Activated naive CD8-positive, alpha-beta T cell treated with anti-CD3 and anti-CD28 coated beads, Interleukin-2, amount 50 U/mL, for 24 hours (primary cell): ENCODE measurements at regions not wholly inside any gene's neighbourhood (a gene's known extent, or its start where the extent isn't known, plus 50 kb on each side); places are given as distances from the start of the nearest gene placed in this dataset.
"Not testable (repeated sequence)": the region's sequence is repeated elsewhere in the genome, so short reads cannot be mapped to it uniquely, and the experiment has no call there.

ENCODE experiments used
- ATAC-seq: fragments of 150-1000 bp; cut with Tn5 transposase; one replicate; pipeline ENCODE4 v1.10.0; 2021
- DNase-seq: peaks from one replicate; pipeline ENCODE4 v3.0.0; 2021
- H3K27ac Mint-ChIP-seq: one replicate; pipeline ENCODE4 v1.8.0; 2021; ENCODE audit warnings: mild to moderate bottlenecking, mixed read lengths
- H3K27me3 Mint-ChIP-seq: one replicate; pipeline ENCODE4 v1.8.0; 2021; ENCODE audit warnings: mixed read lengths
- H3K36me3 Mint-ChIP-seq: one replicate; pipeline ENCODE4 v1.8.0; 2021; ENCODE audit warnings: low read depth, mixed read lengths
- H3K4me1 Mint-ChIP-seq: one replicate; pipeline ENCODE4 v1.8.0; 2021; ENCODE audit warnings: mixed read lengths
- H3K4me3 Mint-ChIP-seq: one replicate; pipeline ENCODE4 v1.8.0; 2021; ENCODE audit warnings: mild to moderate bottlenecking, moderate library complexity, mixed read lengths
- H3K9me3 Mint-ChIP-seq: one replicate; pipeline ENCODE4 v1.8.0; 2021; ENCODE audit warnings: mixed read lengths

- H3K4me1 Mint-ChIP-seq, result no peaks in the 10 kb centered on the region
- no peaks in the 10 kb centered on the region for H3K9me3 Mint-ChIP-seq
- H3K27me3 Mint-ChIP-seq, result peaks cover 2% of the 10 kb centered on the region
- DNase-seq (no peak), ATAC-seq (no peak)
- H3K36me3 Mint-ChIP-seq, result no peaks in the 10 kb centered on the region
- H3K4me3 Mint-ChIP-seq, result no peak overlapping the region
- no peak overlapping the region for H3K27ac Mint-ChIP-seq
These were observed 158.8 kb upstream of the GRB10 start for GRCh38 chr7:50941525-50941924.

- no peaks in the 10 kb centered on the region for H3K4me1 Mint-ChIP-seq
- no peak overlapping the region for H3K27ac Mint-ChIP-seq
- peaks cover 2% of the 10 kb centered on the region for H3K27me3 Mint-ChIP-seq
- H3K4me3 Mint-ChIP-seq, result no peak overlapping the region
- peaks cover 7% of the 10 kb centered on the region for H3K9me3 Mint-ChIP-seq
- DNase-seq (no peak), ATAC-seq (no peak)
- peaks cover 2% of the 10 kb centered on the region for H3K36me3 Mint-ChIP-seq
These were observed 157.9 kb upstream of the GRB10 start for GRCh38 chr7:50940621-50941020.

- Mint-ChIP-seq H3K4me1 (no peaks in the 10 kb centered on the region), H3K27ac (no peak overlapping the region), H3K4me3 (no peak overlapping the region), H3K36me3 (peaks cover 2% of the 10 kb centered on the region), H3K27me3 (peaks cover 5% of the 10 kb centered on the region), H3K9me3 (peaks cover 14% of the 10 kb centered on the region)
- DNase-seq (no peak), ATAC-seq (no peak)
These were observed 156.3 kb upstream of the GRB10 start for GRCh38 chr7:50939021-50939420.

- no peak overlapping the region for H3K4me3 Mint-ChIP-seq
- H3K4me1 Mint-ChIP-seq, result no peaks in the 10 kb centered on the region
- H3K9me3 Mint-ChIP-seq, result peaks cover 14% of the 10 kb centered on the region
- H3K36me3 Mint-ChIP-seq, result peaks cover 2% of the 10 kb centered on the region
- H3K27me3 Mint-ChIP-seq, result peaks cover 7% of the 10 kb centered on the region
- no peak for DNase-seq
- no peak for ATAC-seq
- H3K27ac Mint-ChIP-seq, result no peak overlapping the region
These were observed 155.0 kb upstream of the GRB10 start for GRCh38 chr7:50937727-50938126.

- DNase-seq (no peak), ATAC-seq (no peak)
- Mint-ChIP-seq H3K4me1 (no peaks in the 10 kb centered on the region), H3K36me3 (no peaks in the 10 kb centered on the region), H3K27me3 (no peaks in the 10 kb centered on the region), H3K27ac (no peak overlapping the region), H3K9me3 (no peaks in the 10 kb centered on the region), H3K4me3 (no peak overlapping the region)
These were observed 143.4 kb upstream of the GRB10 start for GRCh38 chr7:50926049-50926448.

GRCh38 chr7:50923476-50923875 lies 140.8 kb upstream of the GRB10 start:
- Mint-ChIP-seq H3K36me3 (no peaks in the 10 kb centered on the region), H3K27me3 (no peaks in the 10 kb centered on the region), H3K4me3 (no peak overlapping the region), H3K4me1 (no peaks in the 10 kb centered on the region), H3K9me3 (no peaks in the 10 kb centered on the region), H3K27ac (no peak overlapping the region)
- DNase-seq (no peak), ATAC-seq (no peak)

GRCh38 chr7:50921114-50921813 lies 138.6 kb upstream of the GRB10 start:
- Mint-ChIP-seq H3K27me3 (peaks cover 2% of the 10 kb centered on the region), H3K9me3 (no peaks in the 10 kb centered on the region)

GRCh38 chr7:50920031-50920635 lies 137.4 kb upstream of the GRB10 start:
- Mint-ChIP-seq H3K4me3 (no peak overlapping the region), H3K4me1 (no peaks in the 10 kb centered on the region), H3K36me3 (no peaks in the 10 kb centered on the region), H3K27me3 (peaks cover 2% of the 10 kb centered on the region), H3K9me3 (no peaks in the 10 kb centered on the region), H3K27ac (no peak overlapping the region)
- ATAC-seq (no peak), DNase-seq (no peak)

More at GRCh38 chr7:50921114-50921813, 138.6 kb upstream of the GRB10 start:
- H3K4me1 Mint-ChIP-seq, result no peaks in the 10 kb centered on the region
- ATAC-seq (no peak), DNase-seq (no peak)
- no peaks in the 10 kb centered on the region for H3K36me3 Mint-ChIP-seq
- no peak overlapping the region for H3K27ac Mint-ChIP-seq
- no peak overlapping the region for H3K4me3 Mint-ChIP-seq

GRCh38 chr7:50915621-50916020 lies 132.9 kb upstream of the GRB10 start:
- H3K27me3 Mint-ChIP-seq, result peaks cover 4% of the 10 kb centered on the region
- no peaks in the 10 kb centered on the region for H3K36me3 Mint-ChIP-seq
- ATAC-seq, result no peak
- H3K4me1 Mint-ChIP-seq, result no peaks in the 10 kb centered on the region
- no peak overlapping the region for H3K27ac Mint-ChIP-seq
- no peak for DNase-seq
- H3K4me3 Mint-ChIP-seq, result no peak overlapping the region
- H3K9me3 Mint-ChIP-seq, result no peaks in the 10 kb centered on the region

- Mint-ChIP-seq H3K27ac (no peak overlapping the region), H3K9me3 (no peaks in the 10 kb centered on the region)
These were observed 131.8 kb upstream of the GRB10 start for GRCh38 chr7:50914460-50914859.

GRCh38 chr7:50908628-50909290 lies 126.1 kb upstream of the GRB10 start:
- Mint-ChIP-seq H3K27ac (no peak overlapping the region), H3K4me1 (no peaks in the 10 kb centered on the region), H3K4me3 (no peak overlapping the region), H3K9me3 (peaks cover 12% of the 10 kb centered on the region), H3K36me3 (no peaks in the 10 kb centered on the region), H3K27me3 (peaks cover 8% of the 10 kb centered on the region)
- ATAC-seq (no peak), DNase-seq (no peak)

More at GRCh38 chr7:50914460-50914859, 131.8 kb upstream of the GRB10 start:
- Mint-ChIP-seq H3K4me1 (no peaks in the 10 kb centered on the region), H3K4me3 (no peak overlapping the region), H3K27me3 (peaks cover 4% of the 10 kb centered on the region), H3K36me3 (no peaks in the 10 kb centered on the region)
- DNase-seq (no peak), ATAC-seq (no peak)

- not testable (repeated sequence) for H3K4me3 Mint-ChIP-seq, H3K36me3 Mint-ChIP-seq, DNase-seq, H3K4me1 Mint-ChIP-seq, H3K9me3 Mint-ChIP-seq, ATAC-seq, H3K27ac Mint-ChIP-seq
- peaks cover 10% of the 10 kb centered on the region for H3K27me3 Mint-ChIP-seq
These were observed 116.1 kb upstream of the GRB10 start for GRCh38 chr7:50898604-50899477.

- DNase-seq, H3K4me1 Mint-ChIP-seq, H3K27ac Mint-ChIP-seq, H3K4me3 Mint-ChIP-seq, H3K9me3 Mint-ChIP-seq, H3K36me3 Mint-ChIP-seq, H3K27me3 Mint-ChIP-seq, ATAC-seq: not testable (repeated sequence)
These were observed 104.4 kb upstream of the GRB10 start for GRCh38 chr7:50887061-50887460.

- H3K4me3 Mint-ChIP-seq, result no peak overlapping the region
- no peaks in the 10 kb centered on the region for H3K4me1 Mint-ChIP-seq
- H3K27ac Mint-ChIP-seq, result no peak overlapping the region
- DNase-seq (no peak), ATAC-seq (no peak)
- peaks cover 2% of the 10 kb centered on the region for H3K27me3 Mint-ChIP-seq
- no peaks in the 10 kb centered on the region for H3K36me3 Mint-ChIP-seq
- no peaks in the 10 kb centered on the region for H3K9me3 Mint-ChIP-seq
These were observed 89.7 kb upstream of the GRB10 start for GRCh38 chr7:50872437-50872836.
